GM21423 (cell line): ENCODE measurements at regions not wholly inside any gene's neighbourhood (a gene's known extent, or its start where the extent isn't known, plus 50 kb on each side); places are given as distances from the start of the nearest gene placed in this dataset.
"Not testable (repeated sequence)": the region's sequence is repeated elsewhere in the genome, so short reads cannot be mapped to it uniquely, and the experiment has no call there.

ENCODE experiments used
- ATAC-seq: cut with Tn5 transposase; IDR thresholded peaks from one replicate; pipeline ENCODE4 v1.9.1; 2021; ENCODE audit warnings: mild to moderate bottlenecking, moderate library complexity; ENCODE audit not compliant: unreplicated experiment

DNA sequence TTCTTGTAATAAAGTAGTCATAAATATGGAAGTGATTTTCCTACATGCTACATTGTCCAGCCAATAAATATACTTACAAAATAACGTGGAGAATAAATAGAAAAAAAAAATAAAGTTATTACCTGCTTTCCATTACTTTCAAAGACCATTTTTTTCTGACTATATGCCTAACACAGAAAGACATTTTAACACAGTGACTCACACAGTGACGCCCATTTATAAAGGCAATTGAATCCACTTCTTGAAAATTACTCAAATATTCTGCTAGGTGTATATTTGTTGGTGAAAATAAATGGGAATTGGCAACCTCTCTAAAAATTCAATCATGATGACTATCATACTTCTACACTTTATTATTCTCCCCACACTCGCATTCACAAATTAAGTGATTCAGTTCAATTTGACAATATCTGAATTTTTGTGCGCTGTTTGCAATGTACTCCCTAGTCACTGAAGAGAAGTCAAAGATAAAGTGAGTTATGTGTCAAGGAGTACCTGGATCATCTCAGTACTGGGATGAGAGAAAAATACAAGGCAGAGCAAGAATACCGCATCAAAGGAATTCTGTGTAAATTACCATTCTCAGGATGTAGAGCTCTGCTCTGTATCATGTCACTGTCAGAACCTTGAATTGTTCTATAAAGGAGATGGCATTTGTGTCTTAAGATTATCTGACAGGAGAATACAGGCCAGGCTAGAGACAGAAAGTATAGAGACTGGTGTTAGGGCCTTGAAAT, 642.7 kb downstream of the IPMK start:
- ATAC-seq = no peak

- ATAC-seq = no peak
Measured at GRCh38 chr10:57624066-57624465, 643.6 kb downstream of the IPMK start.

GRCh38 chr10:57621466-57621865, 646.2 kb downstream of the IPMK start:
- ATAC-seq = no peak

GRCh38 chr10:57605948-57606485, 661.7 kb downstream of the IPMK start:
- no peak for ATAC-seq

GRCh38 chr10:57599440-57599839, 668.3 kb downstream of the IPMK start:
- ATAC-seq = no peak

- ATAC-seq = no peak
Measured at GRCh38 chr10:57593983-57594573, 673.6 kb downstream of the IPMK start.

DNA sequence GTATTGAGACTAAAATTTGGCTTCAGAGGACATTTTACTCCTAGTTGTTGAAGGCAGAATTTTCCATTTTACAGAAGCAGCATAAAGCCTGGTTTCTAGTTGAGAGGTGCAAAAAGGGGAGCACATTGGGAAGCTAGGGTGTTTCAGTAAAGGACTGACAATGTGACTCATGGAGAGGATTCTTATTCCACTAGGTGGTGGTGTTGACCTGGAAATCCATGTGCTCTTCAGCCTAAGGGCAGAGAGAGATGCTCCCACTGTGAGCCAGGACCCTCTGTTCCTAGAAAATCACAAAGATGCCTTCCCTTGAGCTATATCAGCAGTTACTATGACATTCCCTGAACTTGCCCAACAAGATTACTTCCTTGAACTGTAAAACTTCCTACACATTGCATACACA, 687.8 kb downstream of the IPMK start:
- peak; percentile 59 for ATAC-seq

- ATAC-seq = no peak
Measured at GRCh38 chr10:57562211-57562610, 705.5 kb downstream of the IPMK start.

- not testable (repeated sequence) for ATAC-seq
Measured at GRCh38 chr10:57551774-57552173, 715.9 kb downstream of the IPMK start.

DNA sequence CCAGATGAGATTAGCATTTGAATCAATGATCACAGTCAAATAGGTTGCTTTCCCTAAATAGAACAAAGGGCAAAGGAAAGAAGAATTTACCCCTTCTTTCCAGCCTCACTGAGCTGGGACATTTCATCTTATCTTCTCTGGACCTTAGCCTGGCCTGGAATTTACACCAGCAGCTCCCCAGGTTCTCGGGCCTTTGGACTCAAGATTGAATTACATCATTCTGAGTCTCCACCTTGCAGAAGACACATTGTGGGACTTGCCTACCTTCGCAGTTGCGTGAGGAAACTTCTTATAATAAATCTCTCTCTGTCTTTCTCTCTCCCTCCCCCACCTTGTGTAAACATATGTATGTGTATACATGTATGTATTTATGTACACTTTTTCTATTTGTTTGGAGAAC, 732.4 kb downstream of the IPMK start:
- ATAC-seq = no peak

GRCh38 chr10:57513637-57514036, 754.1 kb downstream of the IPMK start:
- no peak for ATAC-seq

- no peak for ATAC-seq
Measured at GRCh38 chr10:57507788-57508187, 759.9 kb downstream of the IPMK start.

GRCh38 chr10:57506414-57507094, 761.1 kb downstream of the IPMK start:
- ATAC-seq = no peak

DNA sequence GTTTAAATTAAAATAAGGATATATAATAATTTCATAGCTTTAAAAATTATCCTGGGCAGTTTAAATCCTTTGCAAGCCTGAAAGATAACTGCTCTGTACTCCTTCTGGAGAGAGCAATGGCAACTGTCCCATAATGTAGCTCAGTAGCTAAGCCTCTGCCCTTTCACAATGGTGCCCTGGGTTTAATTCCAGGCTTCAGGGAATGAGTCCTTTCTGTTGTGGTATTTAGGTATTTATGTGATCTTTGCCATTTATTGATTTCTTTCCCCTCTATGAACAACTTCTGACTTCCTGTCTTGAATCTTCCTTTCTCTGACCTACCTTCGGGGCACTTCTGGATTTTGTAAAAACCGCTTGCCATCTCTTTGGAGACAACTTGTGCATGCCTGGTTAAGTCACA, 773.2 kb downstream of the IPMK start:
- ATAC-seq = no peak

DNA sequence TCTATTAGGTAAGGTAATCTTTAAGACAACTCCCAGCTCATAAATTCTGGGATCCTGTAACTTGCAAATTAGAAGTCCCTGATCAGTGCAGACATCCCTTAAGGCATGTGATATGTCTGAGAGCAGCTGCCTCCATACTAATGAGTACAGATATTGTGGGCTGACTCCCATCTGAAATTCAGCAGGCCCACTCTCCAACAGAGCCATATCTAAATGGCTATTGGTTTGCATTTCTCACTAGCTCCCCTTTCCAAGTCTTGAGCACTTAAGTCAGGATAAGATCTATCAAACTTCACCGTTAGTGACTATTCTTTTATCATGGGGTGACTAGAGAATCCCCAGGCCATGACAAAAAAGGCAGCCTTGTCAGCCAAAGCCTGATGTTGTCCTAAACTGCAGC, 785.4 kb downstream of the IPMK start:
- no peak for ATAC-seq

DNA sequence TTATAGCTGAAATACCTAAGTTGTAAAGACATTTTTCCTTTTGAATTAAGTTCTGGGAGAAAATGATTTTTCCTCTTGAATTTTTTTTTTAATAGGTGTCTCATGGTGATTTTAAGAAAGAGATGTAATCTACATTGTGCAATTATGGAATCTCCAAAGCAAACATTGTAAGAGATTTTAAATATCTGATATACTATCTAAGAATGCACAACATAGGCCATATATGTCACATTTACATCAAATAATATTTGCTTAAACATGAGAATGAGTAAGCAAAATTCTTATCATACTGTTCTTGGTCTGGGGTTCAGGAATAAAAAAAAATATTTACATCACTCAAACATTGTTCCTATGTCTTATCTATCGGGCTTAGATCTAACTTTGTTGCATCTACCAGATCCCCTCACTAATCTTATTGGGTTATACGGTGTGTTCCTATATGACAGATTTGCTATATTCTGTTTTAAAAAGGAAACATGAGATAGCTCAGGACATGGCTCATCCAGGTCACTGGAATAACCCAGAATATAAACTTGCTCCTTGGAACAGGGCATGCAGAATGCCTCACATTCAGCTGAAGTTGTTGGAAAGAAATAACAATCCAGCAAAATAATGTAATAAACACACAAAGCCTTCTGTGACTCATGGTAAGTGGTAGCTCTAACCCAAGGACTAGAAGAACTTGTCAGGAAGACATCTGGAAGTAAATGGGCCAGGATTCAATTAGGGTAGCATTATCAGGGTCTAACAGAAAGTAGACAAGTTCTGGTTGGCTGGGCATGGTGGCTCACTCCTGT, 794.7 kb downstream of the IPMK start:
- ATAC-seq = no peak

DNA sequence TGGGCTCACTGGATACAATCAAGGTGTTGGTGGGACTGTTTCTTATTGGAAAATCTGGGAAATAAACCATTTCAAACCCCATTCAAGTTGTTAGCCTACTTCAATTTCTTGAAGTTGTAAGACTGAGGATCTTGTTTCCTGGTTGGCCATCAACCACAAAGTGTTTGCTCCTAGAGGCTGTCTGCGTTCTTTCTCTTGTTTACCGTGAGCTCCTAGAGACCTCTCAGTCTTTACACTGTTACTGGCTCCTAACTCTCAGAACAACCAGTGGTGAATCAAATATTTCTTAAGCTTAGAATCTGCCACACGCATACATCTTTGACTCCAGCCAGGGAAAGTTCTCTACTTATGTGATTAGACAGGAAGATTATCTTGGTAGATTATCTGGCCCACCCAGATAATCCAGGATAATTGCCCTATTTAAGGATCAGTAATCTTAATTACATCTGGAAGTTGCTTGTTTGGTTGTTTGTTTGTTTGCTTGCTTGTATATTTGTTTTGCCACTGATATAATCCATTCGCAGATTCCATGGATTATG, 798.7 kb downstream of the IPMK start:
- no peak for ATAC-seq

- no peak for ATAC-seq
Measured at GRCh38 chr10:57465155-57465554, 802.5 kb downstream of the IPMK start.

DNA sequence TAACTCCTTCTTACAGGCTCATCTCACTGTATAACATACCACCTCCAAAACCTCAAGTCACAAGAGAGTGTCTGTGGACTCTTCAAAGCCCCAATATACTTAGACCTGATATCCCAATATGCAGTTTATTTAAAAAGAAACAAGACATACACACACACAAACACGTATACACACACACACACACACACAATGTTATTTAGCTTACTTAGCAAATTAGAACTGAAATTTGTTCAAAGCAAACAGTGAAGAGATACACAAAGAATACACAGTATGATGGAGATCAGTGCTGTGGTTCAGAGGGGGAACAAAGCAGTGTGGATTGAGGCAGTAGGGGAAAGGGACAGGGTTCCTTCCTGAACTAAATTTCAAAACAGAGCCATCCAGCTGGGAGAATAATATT, 807.2 kb downstream of the IPMK start:
- no peak for ATAC-seq

DNA sequence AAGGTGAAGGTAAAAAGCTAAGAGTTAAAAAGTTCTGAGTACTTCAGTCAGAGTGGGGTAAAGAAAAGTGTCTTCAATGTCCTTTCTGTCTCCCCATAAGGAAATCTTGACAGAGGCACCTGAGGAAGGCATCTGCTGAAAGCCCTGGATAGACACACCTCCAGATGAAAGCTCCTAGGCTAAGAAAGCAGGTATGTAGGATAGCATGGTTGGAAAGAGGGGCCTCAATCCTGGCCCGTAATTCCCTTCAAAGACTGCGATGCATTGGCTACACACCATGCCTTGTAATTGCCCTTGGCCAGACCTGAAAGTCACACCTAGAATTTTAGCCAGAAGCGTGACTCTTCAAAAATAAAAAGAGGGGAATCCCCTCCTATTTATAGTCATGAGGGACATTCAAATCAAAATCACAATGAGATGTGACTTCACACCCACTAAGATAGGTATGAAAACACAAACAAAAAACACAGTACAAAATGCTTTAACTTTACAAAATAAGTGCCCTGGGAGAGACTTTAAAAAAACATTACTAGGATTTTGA, 809.7 kb downstream of the IPMK start:
- ATAC-seq = no peak

DNA sequence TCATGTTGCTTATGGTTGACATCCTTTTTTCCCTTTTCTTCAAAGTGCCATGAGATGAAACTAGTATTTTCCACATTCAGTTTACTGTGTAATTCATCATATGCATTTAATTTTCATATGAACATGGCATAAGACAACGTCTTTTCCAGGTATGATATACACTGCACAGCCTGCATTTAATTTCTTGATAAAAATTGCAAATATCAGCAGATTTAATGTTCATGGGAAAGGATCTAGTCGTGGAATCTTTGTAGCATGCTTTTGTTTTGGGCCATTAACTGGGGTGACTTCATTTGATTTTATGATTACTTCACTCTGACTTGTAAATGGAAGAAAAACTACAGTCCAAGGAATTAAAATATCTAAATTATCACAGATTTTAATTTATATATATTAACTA, 837.3 kb downstream of the IPMK start:
- no peak for ATAC-seq
